GM19025 (cell line): ENCODE measurements at regions not wholly inside any gene's neighbourhood (a gene's known extent, or its start where the extent isn't known, plus 50 kb on each side); places are given as distances from the start of the nearest gene placed in this dataset.

ENCODE experiments used
- ATAC-seq: cut with Tn5 transposase; IDR thresholded peaks from one replicate; pipeline ENCODE4 v1.9.1; 2021; ENCODE audit warnings: mild to moderate bottlenecking, low read depth, moderate library complexity; ENCODE audit not compliant: unreplicated experiment

GRCh38 chr20:17010181-17010580 is 216.7 kb upstream of the PCSK2 start:
- no peak for ATAC-seq

- no peak for ATAC-seq
Observed at GRCh38 chr20:17012546-17013226, 214.2 kb upstream of the PCSK2 start.

GRCh38 chr20:17014217-17014616 is 212.6 kb upstream of the PCSK2 start:
- no peak for ATAC-seq

GRCh38 chr20:17014756-17015366 is 212.0 kb upstream of the PCSK2 start:
- ATAC-seq, result no peak

- ATAC-seq, result no peak
Observed at GRCh38 chr20:17017232-17017631, 209.6 kb upstream of the PCSK2 start.

- ATAC-seq, result no peak
Observed at GRCh38 chr20:17021481-17021880, 205.4 kb upstream of the PCSK2 start.

- no peak for ATAC-seq
Observed at GRCh38 chr20:17023036-17023435, 203.8 kb upstream of the PCSK2 start.

GRCh38 chr20:17023806-17024205 is 203.0 kb upstream of the PCSK2 start:
- ATAC-seq, result no peak

- ATAC-seq, result no peak
Observed at GRCh38 chr20:17024513-17025119, 202.2 kb upstream of the PCSK2 start.

GRCh38 chr20:17026346-17026745 is 200.5 kb upstream of the PCSK2 start:
- no peak for ATAC-seq

- no peak for ATAC-seq
Observed at GRCh38 chr20:17029698-17030097, 197.1 kb upstream of the PCSK2 start.

- no peak for ATAC-seq
Observed at GRCh38 chr20:17036541-17036940, 190.3 kb upstream of the PCSK2 start.

- ATAC-seq, result no peak
Observed at GRCh38 chr20:17042122-17042521, 184.7 kb upstream of the PCSK2 start.

GRCh38 chr20:17043323-17043722 is 183.5 kb upstream of the PCSK2 start:
- no peak for ATAC-seq

GRCh38 chr20:17044891-17045290 is 181.9 kb upstream of the PCSK2 start:
- ATAC-seq, result no peak

GRCh38 chr20:17059465-17059864 is 167.4 kb upstream of the PCSK2 start:
- ATAC-seq, result no peak

GRCh38 chr20:17061715-17062114 is 165.1 kb upstream of the PCSK2 start:
- no peak for ATAC-seq

- ATAC-seq, result no peak
Observed at GRCh38 chr20:17062712-17063111, 164.1 kb upstream of the PCSK2 start.

GRCh38 chr20:17066902-17067301 is 159.9 kb upstream of the PCSK2 start:
- ATAC-seq, result no peak

- no peak for ATAC-seq
Observed at GRCh38 chr20:17068084-17068711, 158.6 kb upstream of the PCSK2 start.

- ATAC-seq, result no peak
Observed at GRCh38 chr20:17077030-17077429, 149.8 kb upstream of the PCSK2 start.

- ATAC-seq, result no peak
Observed at GRCh38 chr20:17083738-17084137, 143.1 kb upstream of the PCSK2 start.
